GM12878 (cell line): ENCODE measurements at regions not wholly inside any gene's neighbourhood (a gene's known extent, or its start where the extent isn't known, plus 50 kb on each side); places are given as distances from the start of the nearest gene placed in this dataset.

Experiments used
- CHD1 ChIP-seq: IDR thresholded peaks from 2 replicates; pipeline ENCODE4 v1.6.1; 2012; ENCODE audit warnings: low read depth, low read length, improper control_type of control experiment
- EZH2 ChIP-seq: IDR thresholded peaks from 2 replicates; pipeline ENCODE4 v1.6.1; 2012; ENCODE audit warnings: low read depth, mild to moderate bottlenecking, control low read depth, inconsistent platforms, low read length, borderline replicate concordance; ENCODE audit not compliant: control insufficient read depth
- MTA3 ChIP-seq: IDR thresholded peaks from 2 replicates; pipeline ENCODE4 v1.6.1; 2012; ENCODE audit warnings: low read length, inconsistent platforms, borderline replicate concordance
- MYB ChIP-seq: fragments of 150-350 bp; IDR thresholded peaks from 2 replicates; pipeline ENCODE4 v1.6.1; 2014; ENCODE audit warnings: mild to moderate bottlenecking, low read depth, low read length, borderline replicate concordance
- POLR2A ChIP-seq: IDR thresholded peaks from 2 replicates; pipeline ENCODE4 v1.6.1; 2011; ENCODE audit warnings: low read depth, mild to moderate bottlenecking, low read length
- RFX5 ChIP-seq: IDR thresholded peaks from 2 replicates; pipeline ENCODE4 v1.6.1; 2011; ENCODE audit warnings: low read depth, low read length, improper control_type of control experiment
- SRF ChIP-seq, 2 experiments: IDR thresholded peaks; 2 replicates each; pipeline ENCODE4 v1.6.1; 2011; ENCODE audit warnings: low read depth in 2 of 2, low read length in 2 of 2, mild to moderate bottlenecking in 1 of 2, moderate library complexity in 1 of 2
- ZZZ3 ChIP-seq: IDR thresholded peaks from 2 replicates; pipeline ENCODE4 v1.6.1; 2011; ENCODE audit warnings: low read depth; ENCODE audit not compliant: control insufficient read depth, insufficient read length
- TF ChIP-seq, protein P1 (sequence below), 3 experiments: IDR thresholded peaks in 2 of 3; conservative IDR thresholded peaks in 1 of 3; 2 replicates each; pipeline ENCODE4 v1.5.1; 2011; ENCODE audit warnings: low read depth in 3 of 3, low read length in 3 of 3, mild to moderate bottlenecking in 3 of 3, control low read depth in 2 of 3, moderate library complexity in 2 of 3, inconsistent platforms in 1 of 3, mixed read lengths in 1 of 3; ENCODE audit not compliant: control insufficient read depth in 2 of 3, insufficient read depth in 1 of 3; ENCODE audit errors: extremely low read depth in 1 of 3
- TF ChIP-seq, protein P2 (sequence below): fragments of 450-650 bp; formaldehyde crosslinking; IDR thresholded peaks from 2 replicates; pipeline ENCODE4 v1.5.0; 2022; ENCODE audit warnings: mild to moderate bottlenecking, missing genetic modification characterization
- TF ChIP-seq, protein P3 (sequence below): fragments of 450-650 bp; formaldehyde crosslinking; IDR thresholded peaks from 2 replicates; pipeline ENCODE4 v1.4.0; 2020; ENCODE audit warnings: mild to moderate bottlenecking, moderate library complexity
- TF ChIP-seq, protein P4 (sequence below): IDR thresholded peaks from 2 replicates; pipeline ENCODE4 v1.6.1; 2011; ENCODE audit warnings: low read depth, low read length, improper control_type of control experiment, borderline replicate concordance
- TF ChIP-seq, protein P5 (sequence below): IDR thresholded peaks from 2 replicates; pipeline ENCODE4 v1.6.1; 2012; ENCODE audit warnings: mild to moderate bottlenecking, low read depth, low read length

DNA sequence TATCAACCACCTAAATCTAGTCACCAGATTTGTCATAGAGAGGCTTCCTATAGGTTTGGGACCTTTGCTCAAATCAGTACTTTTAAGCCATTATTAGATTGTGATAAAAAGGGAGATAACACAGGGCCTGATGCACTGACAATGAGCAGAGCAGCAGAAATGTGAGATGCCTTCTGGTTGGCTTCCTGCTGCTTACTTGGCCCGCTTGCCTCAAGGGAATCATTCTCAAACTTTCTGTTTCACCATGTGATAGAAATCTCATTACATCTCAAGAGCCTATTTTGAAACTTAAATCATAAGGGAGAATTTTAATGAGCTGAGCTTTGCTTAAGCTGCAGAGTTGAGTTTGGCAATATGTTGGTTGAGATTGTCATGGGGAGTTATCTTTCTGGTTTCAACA, 606.0 kb downstream of the DHX35 start:
- TF ChIP-seq, protein P1, sequence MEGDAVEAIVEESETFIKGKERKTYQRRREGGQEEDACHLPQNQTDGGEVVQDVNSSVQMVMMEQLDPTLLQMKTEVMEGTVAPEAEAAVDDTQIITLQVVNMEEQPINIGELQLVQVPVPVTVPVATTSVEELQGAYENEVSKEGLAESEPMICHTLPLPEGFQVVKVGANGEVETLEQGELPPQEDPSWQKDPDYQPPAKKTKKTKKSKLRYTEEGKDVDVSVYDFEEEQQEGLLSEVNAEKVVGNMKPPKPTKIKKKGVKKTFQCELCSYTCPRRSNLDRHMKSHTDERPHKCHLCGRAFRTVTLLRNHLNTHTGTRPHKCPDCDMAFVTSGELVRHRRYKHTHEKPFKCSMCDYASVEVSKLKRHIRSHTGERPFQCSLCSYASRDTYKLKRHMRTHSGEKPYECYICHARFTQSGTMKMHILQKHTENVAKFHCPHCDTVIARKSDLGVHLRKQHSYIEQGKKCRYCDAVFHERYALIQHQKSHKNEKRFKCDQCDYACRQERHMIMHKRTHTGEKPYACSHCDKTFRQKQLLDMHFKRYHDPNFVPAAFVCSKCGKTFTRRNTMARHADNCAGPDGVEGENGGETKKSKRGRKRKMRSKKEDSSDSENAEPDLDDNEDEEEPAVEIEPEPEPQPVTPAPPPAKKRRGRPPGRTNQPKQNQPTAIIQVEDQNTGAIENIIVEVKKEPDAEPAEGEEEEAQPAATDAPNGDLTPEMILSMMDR (IDR thresholded peaks at IDR 0.05 in 2 of 3, conservative IDR thresholded peaks at IDR 0.05 in 1 of 3; ENCODE audit: control insufficient read depth in 2 of 3, extremely low read depth in 1 of 3, insufficient read depth in 1 of 3, low read depth in 3 of 3, low read length in 3 of 3): no peak
- TF ChIP-seq CHD1: no peak
- TF ChIP-seq, protein P2, sequence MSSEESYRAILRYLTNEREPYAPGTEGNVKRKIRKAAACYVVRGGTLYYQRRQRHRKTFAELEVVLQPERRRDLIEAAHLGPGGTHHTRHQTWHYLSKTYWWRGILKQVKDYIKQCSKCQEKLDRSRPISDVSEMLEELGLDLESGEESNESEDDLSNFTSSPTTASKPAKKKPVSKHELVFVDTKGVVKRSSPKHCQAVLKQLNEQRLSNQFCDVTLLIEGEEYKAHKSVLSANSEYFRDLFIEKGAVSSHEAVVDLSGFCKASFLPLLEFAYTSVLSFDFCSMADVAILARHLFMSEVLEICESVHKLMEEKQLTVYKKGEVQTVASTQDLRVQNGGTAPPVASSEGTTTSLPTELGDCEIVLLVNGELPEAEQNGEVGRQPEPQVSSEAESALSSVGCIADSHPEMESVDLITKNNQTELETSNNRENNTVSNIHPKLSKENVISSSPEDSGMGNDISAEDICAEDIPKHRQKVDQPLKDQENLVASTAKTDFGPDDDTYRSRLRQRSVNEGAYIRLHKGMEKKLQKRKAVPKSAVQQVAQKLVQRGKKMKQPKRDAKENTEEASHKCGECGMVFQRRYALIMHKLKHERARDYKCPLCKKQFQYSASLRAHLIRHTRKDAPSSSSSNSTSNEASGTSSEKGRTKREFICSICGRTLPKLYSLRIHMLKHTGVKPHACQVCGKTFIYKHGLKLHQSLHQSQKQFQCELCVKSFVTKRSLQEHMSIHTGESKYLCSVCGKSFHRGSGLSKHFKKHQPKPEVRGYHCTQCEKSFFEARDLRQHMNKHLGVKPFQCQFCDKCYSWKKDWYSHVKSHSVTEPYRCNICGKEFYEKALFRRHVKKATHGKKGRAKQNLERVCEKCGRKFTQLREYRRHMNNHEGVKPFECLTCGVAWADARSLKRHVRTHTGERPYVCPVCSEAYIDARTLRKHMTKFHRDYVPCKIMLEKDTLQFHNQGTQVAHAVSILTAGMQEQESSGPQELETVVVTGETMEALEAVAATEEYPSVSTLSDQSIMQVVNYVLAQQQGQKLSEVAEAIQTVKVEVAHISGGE (CRISPR knock-in tag): no peak
- no peak for TF ChIP-seq RFX5
- TF ChIP-seq, protein P3, sequence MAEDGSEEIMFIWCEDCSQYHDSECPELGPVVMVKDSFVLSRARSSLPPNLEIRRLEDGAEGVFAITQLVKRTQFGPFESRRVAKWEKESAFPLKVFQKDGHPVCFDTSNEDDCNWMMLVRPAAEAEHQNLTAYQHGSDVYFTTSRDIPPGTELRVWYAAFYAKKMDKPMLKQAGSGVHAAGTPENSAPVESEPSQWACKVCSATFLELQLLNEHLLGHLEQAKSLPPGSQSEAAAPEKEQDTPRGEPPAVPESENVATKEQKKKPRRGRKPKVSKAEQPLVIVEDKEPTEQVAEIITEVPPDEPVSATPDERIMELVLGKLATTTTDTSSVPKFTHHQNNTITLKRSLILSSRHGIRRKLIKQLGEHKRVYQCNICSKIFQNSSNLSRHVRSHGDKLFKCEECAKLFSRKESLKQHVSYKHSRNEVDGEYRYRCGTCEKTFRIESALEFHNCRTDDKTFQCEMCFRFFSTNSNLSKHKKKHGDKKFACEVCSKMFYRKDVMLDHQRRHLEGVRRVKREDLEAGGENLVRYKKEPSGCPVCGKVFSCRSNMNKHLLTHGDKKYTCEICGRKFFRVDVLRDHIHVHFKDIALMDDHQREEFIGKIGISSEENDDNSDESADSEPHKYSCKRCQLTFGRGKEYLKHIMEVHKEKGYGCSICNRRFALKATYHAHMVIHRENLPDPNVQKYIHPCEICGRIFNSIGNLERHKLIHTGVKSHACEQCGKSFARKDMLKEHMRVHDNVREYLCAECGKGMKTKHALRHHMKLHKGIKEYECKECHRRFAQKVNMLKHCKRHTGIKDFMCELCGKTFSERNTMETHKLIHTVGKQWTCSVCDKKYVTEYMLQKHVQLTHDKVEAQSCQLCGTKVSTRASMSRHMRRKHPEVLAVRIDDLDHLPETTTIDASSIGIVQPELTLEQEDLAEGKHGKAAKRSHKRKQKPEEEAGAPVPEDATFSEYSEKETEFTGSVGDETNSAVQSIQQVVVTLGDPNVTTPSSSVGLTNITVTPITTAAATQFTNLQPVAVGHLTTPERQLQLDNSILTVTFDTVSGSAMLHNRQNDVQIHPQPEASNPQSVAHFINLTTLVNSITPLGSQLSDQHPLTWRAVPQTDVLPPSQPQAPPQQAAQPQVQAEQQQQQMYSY: no peak
- TF ChIP-seq MTA3: no peak
- no peak for TF ChIP-seq EZH2
- TF ChIP-seq MYB: no peak
- TF ChIP-seq, protein P4, sequence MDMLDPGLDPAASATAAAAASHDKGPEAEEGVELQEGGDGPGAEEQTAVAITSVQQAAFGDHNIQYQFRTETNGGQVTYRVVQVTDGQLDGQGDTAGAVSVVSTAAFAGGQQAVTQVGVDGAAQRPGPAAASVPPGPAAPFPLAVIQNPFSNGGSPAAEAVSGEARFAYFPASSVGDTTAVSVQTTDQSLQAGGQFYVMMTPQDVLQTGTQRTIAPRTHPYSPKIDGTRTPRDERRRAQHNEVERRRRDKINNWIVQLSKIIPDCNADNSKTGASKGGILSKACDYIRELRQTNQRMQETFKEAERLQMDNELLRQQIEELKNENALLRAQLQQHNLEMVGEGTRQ: no peak; the same call in 1 of the 2 replicates
- TF ChIP-seq SRF (IDR thresholded peaks at IDR 0.05; ENCODE audit: low read depth in 2 of 2, low read length in 2 of 2): no peak
- TF ChIP-seq ZZZ3: no peak
- TF ChIP-seq, protein P5, sequence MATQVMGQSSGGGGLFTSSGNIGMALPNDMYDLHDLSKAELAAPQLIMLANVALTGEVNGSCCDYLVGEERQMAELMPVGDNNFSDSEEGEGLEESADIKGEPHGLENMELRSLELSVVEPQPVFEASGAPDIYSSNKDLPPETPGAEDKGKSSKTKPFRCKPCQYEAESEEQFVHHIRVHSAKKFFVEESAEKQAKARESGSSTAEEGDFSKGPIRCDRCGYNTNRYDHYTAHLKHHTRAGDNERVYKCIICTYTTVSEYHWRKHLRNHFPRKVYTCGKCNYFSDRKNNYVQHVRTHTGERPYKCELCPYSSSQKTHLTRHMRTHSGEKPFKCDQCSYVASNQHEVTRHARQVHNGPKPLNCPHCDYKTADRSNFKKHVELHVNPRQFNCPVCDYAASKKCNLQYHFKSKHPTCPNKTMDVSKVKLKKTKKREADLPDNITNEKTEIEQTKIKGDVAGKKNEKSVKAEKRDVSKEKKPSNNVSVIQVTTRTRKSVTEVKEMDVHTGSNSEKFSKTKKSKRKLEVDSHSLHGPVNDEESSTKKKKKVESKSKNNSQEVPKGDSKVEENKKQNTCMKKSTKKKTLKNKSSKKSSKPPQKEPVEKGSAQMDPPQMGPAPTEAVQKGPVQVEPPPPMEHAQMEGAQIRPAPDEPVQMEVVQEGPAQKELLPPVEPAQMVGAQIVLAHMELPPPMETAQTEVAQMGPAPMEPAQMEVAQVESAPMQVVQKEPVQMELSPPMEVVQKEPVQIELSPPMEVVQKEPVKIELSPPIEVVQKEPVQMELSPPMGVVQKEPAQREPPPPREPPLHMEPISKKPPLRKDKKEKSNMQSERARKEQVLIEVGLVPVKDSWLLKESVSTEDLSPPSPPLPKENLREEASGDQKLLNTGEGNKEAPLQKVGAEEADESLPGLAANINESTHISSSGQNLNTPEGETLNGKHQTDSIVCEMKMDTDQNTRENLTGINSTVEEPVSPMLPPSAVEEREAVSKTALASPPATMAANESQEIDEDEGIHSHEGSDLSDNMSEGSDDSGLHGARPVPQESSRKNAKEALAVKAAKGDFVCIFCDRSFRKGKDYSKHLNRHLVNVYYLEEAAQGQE: no peak
- no peak for TF ChIP-seq POLR2A
